Suprapubic skin (tissue), 4 donors: ENCODE measurements at regions not wholly inside any gene's neighbourhood (a gene's known extent, or its start where the extent isn't known, plus 50 kb on each side); places are given as distances from the start of the nearest gene placed in this dataset.

Source experiments
- DNase-seq, 2 donors: peaks; one replicate each; pipeline ENCODE4 v3.0.0-alpha.2; 2019; ENCODE audit warnings: low spot score in 2 of 2
- H3K27ac ChIP-seq: fragments of 200-600 bp; sonication (generic); one replicate; pipeline ENCODE4 v1.5.1; 2019
- H3K27me3 ChIP-seq: fragments of 200-600 bp; sonication (generic); one replicate; pipeline ENCODE4 v1.5.1; 2019
- H3K36me3 ChIP-seq: fragments of 200-600 bp; sonication (generic); one replicate; pipeline ENCODE4 v1.5.1; 2019
- H3K4me1 ChIP-seq: fragments of 200-600 bp; sonication (generic); one replicate; pipeline ENCODE4 v1.5.1; 2019
- H3K4me3 ChIP-seq: fragments of 200-600 bp; sonication (generic); one replicate; pipeline ENCODE4 v1.5.1; 2019; ENCODE audit warnings: mild to moderate bottlenecking
- H3K9me3 ChIP-seq: fragments of 200-600 bp; sonication (generic); one replicate; pipeline ENCODE4 v1.5.1; 2019
- EP300 ChIP-seq: sonication (generic); formaldehyde crosslinking; IDR thresholded peaks from one replicate; pipeline ENCODE4 v1.6.1; 2017; ENCODE audit warnings: antibody characterized with exemption
- POLR2A ChIP-seq, 2 donors: fragments of 450-650 bp; IDR thresholded peaks; one replicate each; pipeline ENCODE4 v1.6.1; 2017; ENCODE audit warnings: antibody characterized with exemption in 2 of 2, mild to moderate bottlenecking in 2 of 2, moderate library complexity in 2 of 2
- POLR2AphosphoS5 ChIP-seq, 3 donors: sonication (generic); formaldehyde crosslinking; IDR thresholded peaks; one replicate each; pipeline ENCODE4 v1.6.1; 2017; ENCODE audit warnings: antibody characterized with exemption in 3 of 3
- WGBS: methylation state at CpG from one replicate; pipeline ENCODE4 v1.1.5; 2018; 5-methylcytosine and 5-hydroxymethylcytosine counted together
- TF ChIP-seq, protein P1 (sequence below), 2 donors: fragments of 200-600 bp in 1 of 2; fragments of 450-650 bp in 1 of 2; sonication (generic) in 1 of 2; IDR thresholded peaks; one replicate each; pipeline ENCODE4 v1.5.1; 2016 to 2019; ENCODE audit warnings: antibody characterized with exemption in 2 of 2, mild to moderate bottlenecking in 1 of 2, moderate library complexity in 1 of 2

DNA sequence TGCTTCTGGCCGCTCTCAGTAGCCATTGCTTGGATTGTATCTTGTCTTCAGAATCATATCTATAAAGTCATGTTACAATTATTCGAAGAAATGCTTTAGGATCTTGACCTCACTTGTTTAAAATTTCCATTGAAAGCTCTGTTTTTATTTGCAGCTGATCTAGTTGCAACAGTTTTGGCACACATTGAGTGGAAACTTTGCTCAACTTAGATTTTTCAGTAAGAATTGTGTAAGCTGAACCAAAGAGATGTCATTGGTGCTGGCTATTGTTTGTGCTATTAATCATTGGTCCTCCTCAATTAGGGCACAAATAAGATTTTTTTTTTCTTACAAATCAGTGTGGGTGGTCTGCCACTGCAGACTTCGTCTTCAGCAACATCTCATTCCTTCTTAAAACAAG is 649.2 kb downstream of the MMUT start:
- H3K4me3 ChIP-seq, result no peak overlapping the region

DNA sequence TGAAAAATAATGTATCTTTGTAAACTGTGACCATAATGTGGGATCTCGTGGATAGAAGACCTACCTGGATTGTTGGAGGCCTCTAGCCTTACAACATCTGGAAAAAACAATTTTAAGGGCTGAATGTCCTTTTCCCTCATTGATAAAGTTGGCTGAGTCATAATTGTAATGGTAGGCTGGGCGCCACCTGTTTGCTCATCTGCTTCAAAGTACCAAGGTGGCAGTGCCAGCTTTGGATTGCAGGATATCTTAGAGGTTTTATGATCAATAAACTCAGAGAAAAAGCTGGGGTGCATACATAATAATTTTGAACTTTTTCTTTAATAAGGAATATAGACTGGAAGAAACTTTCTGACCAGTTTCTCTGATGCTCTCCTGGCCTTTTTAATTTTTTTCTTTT is 653.4 kb downstream of the MMUT start:
- 86% methylated on average over 2 of the region's 2 CpGs for WGBS

More for the DNA sequence above, 649.2 kb downstream of the MMUT start:
- no peak for DNase-seq
- no peak overlapping the region for H3K27ac ChIP-seq
- WGBS, result 77% methylated on average over 3 of the region's 3 CpGs
- no peaks in the 10 kb centered on the region for H3K9me3 ChIP-seq
- no peaks in the 10 kb centered on the region for H3K27me3 ChIP-seq
- no peaks in the 10 kb centered on the region for H3K4me1 ChIP-seq
- H3K36me3 ChIP-seq, result no peaks in the 10 kb centered on the region
- TF ChIP-seq, protein P1, sequence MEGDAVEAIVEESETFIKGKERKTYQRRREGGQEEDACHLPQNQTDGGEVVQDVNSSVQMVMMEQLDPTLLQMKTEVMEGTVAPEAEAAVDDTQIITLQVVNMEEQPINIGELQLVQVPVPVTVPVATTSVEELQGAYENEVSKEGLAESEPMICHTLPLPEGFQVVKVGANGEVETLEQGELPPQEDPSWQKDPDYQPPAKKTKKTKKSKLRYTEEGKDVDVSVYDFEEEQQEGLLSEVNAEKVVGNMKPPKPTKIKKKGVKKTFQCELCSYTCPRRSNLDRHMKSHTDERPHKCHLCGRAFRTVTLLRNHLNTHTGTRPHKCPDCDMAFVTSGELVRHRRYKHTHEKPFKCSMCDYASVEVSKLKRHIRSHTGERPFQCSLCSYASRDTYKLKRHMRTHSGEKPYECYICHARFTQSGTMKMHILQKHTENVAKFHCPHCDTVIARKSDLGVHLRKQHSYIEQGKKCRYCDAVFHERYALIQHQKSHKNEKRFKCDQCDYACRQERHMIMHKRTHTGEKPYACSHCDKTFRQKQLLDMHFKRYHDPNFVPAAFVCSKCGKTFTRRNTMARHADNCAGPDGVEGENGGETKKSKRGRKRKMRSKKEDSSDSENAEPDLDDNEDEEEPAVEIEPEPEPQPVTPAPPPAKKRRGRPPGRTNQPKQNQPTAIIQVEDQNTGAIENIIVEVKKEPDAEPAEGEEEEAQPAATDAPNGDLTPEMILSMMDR (IDR thresholded peaks at IDR 0.05), result no peak
- TF ChIP-seq EP300 (no peak), POLR2A (IDR thresholded peaks at IDR 0.05) (no peak), POLR2AphosphoS5 (IDR thresholded peaks at IDR 0.05) (no peak)

DNA sequence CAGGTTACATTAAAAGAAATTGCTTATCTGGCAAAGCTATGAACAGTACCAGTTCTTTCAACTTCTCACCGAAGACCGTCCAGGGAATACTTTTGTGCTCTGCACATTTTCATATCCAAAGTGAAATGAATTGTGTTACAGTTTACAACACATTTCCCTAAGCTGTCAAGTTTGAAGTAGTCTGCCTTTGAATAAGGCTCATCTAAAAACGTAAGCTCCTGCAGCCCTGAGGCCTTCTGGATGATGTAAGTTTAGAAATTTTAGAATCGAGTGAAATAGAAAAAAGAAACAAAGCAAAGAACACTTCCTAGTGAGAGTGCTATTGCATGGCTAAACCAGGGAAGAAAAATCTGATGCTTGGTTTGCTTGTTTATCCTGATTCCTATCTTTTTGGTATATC is 653.8 kb downstream of the MMUT start:
- no peak for DNase-seq
- H3K36me3 ChIP-seq, result no peaks in the 10 kb centered on the region
- no peak overlapping the region for H3K4me3 ChIP-seq
- 45% methylated on average over 4 of the region's 4 CpGs for WGBS
- no peaks in the 10 kb centered on the region for H3K27me3 ChIP-seq
- no peak overlapping the region for H3K27ac ChIP-seq
- H3K4me1 ChIP-seq, result no peaks in the 10 kb centered on the region
- no peaks in the 10 kb centered on the region for H3K9me3 ChIP-seq
- TF ChIP-seq POLR2A (IDR thresholded peaks at IDR 0.05) (no peak), POLR2AphosphoS5 (IDR thresholded peaks at IDR 0.05) (no peak), EP300 (no peak)
- TF ChIP-seq, protein P1 (IDR thresholded peaks at IDR 0.05), result no peak

More for the DNA sequence above, 653.4 kb downstream of the MMUT start:
- Histone ChIP-seq H3K27ac (no peak overlapping the region), H3K4me3 (no peak overlapping the region), H3K36me3 (no peaks in the 10 kb centered on the region), H3K9me3 (no peaks in the 10 kb centered on the region), H3K27me3 (no peaks in the 10 kb centered on the region), H3K4me1 (no peaks in the 10 kb centered on the region)
- no peak for DNase-seq
- TF ChIP-seq, protein P1 (IDR thresholded peaks at IDR 0.05), result no peak
- TF ChIP-seq POLR2AphosphoS5 (IDR thresholded peaks at IDR 0.05), result no peak
- TF ChIP-seq EP300, result no peak
- no peak for TF ChIP-seq POLR2A (IDR thresholded peaks at IDR 0.05)

DNA sequence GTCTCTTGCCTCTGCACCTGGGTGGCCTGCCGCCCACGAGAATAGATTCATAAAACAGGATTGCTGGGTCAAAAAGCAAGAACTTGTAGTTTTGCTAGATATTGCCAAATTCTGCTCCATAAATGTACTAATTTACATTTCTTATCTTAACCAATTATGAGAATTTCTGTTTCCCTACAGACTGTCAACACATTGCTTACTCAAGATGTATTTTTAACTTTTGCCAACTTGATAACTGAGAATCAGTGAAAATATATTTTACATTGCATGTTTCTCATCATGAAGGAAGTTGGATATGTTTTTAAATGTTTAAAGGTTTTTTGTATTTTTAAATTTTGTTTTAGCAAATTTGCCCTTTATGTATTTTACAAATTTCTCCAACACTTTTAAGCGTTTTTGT is 664.8 kb downstream of the MMUT start:
- Histone ChIP-seq H3K36me3 (no peaks in the 10 kb centered on the region), H3K4me1 (no peaks in the 10 kb centered on the region), H3K27ac (no peak overlapping the region), H3K4me3 (no peak overlapping the region), H3K27me3 (no peaks in the 10 kb centered on the region), H3K9me3 (no peaks in the 10 kb centered on the region)
- no peak for DNase-seq
- TF ChIP-seq EP300, result no peak
- TF ChIP-seq POLR2A (IDR thresholded peaks at IDR 0.05), result no peak
- 89% methylated on average over 3 of the region's 3 CpGs for WGBS

DNA sequence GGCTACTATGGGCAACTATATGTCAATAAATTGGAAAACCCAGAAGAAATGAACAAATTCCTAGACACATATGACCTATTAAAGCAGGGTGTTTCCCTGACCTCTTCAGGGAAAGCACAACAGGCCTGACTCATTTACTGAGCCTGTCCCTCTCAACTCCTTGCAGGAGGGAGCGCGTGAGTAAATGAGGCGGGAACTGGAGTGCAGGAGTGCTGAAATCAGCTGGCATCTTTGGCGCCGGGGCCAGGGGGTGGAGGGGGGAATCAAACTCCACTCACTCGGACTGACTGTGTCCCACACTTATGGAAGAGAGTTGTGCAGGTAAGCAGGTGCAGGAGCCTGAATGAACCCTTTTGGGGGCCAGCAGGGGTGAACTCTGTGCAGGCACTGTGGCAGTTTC is 671.2 kb upstream of the PTCHD4 start:
- DNase-seq, result no peak
- no peak overlapping the region for H3K27ac ChIP-seq
- peaks cover 4% of the 10 kb centered on the region for H3K4me1 ChIP-seq
- no peaks in the 10 kb centered on the region for H3K36me3 ChIP-seq
- 76% methylated on average over 6 of the region's 6 CpGs for WGBS
- H3K9me3 ChIP-seq, result no peaks in the 10 kb centered on the region
- TF ChIP-seq, protein P1 (IDR thresholded peaks at IDR 0.05), result no peak
- no peak for TF ChIP-seq POLR2AphosphoS5 (IDR thresholded peaks at IDR 0.05)
- TF ChIP-seq POLR2A (IDR thresholded peaks at IDR 0.05), result no peak
- no peak for TF ChIP-seq EP300
- H3K4me3 ChIP-seq, result no peak overlapping the region
- H3K27me3 ChIP-seq, result no peaks in the 10 kb centered on the region

DNA sequence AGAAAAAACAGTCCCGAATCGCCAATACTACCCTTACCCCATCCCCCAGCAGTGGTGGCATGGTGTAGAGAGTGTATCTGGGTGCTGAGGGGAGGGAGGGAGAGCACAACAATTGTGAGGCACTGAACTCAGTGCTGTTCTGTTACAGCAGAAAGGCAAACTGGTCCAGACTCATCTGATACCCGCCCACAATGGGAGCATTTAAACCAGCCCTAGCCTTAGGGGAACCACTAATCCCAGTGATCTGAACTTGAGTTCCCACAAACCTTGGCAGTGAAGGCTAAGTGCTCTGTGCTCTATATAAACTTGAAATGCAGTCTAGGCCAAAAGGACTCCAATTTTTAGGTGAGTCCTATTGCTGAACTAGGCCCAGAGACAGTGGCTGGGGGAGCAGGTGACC is 666.4 kb upstream of the PTCHD4 start:
- no peaks in the 10 kb centered on the region for H3K9me3 ChIP-seq
- H3K4me1 ChIP-seq, result peaks cover 6% of the 10 kb centered on the region
- DNase-seq, result no peak
- no peak overlapping the region for H3K27ac ChIP-seq
- H3K4me3 ChIP-seq, result no peak overlapping the region
- 82% methylated on average over 2 of the region's 3 CpGs for WGBS
- H3K27me3 ChIP-seq, result no peaks in the 10 kb centered on the region
- TF ChIP-seq EP300 (no peak), POLR2A (IDR thresholded peaks at IDR 0.05) (no peak), POLR2AphosphoS5 (IDR thresholded peaks at IDR 0.05) (no peak)
- TF ChIP-seq, protein P1 (IDR thresholded peaks at IDR 0.05), result no peak
- H3K36me3 ChIP-seq, result no peaks in the 10 kb centered on the region
